ENCODE measurements at regions not wholly inside any gene's neighbourhood (a gene's known extent, or its start where the extent isn't known, plus 50 kb on each side); places are given as distances from the start of the nearest gene placed in this dataset.

- TF ChIP-seq USF1 (IDR thresholded peaks at IDR 0.05) (no peak), YY1 (IDR thresholded peaks at IDR 0.05; ENCODE audit: low read depth) (no peak), EGR1 (IDR thresholded peaks at IDR 0.05) (no peak), CREB1 (IDR thresholded peaks at IDR 0.05; ENCODE audit: low read depth) (no peak), TEAD4 (IDR thresholded peaks at IDR 0.05) (no peak)
Measured at GRCh38 chr1:178599087-178599486, 86.2 kb downstream of the TEX35 start.

- TF ChIP-seq NFIC (IDR thresholded peaks at IDR 0.05) (no peak), USF1 (IDR thresholded peaks at IDR 0.05) (no peak), CEBPB (IDR thresholded peaks at IDR 0.05) (no peak), YY1 (IDR thresholded peaks at IDR 0.05; ENCODE audit: low read depth) (no peak), MAX (IDR thresholded peaks at IDR 0.05) (no peak)
Measured at GRCh38 chr1:178599745-178600144, 86.8 kb downstream of the TEX35 start.

- TF ChIP-seq YY1 (IDR thresholded peaks at IDR 0.05; ENCODE audit: low read depth) (no peak), MAX (IDR thresholded peaks at IDR 0.05) (no peak), REST (IDR thresholded peaks at IDR 0.05; ENCODE audit: low read depth) (no peak), FOXM1 (IDR thresholded peaks at IDR 0.05; ENCODE audit: borderline replicate concordance, low read depth) (no peak), CEBPB (IDR thresholded peaks at IDR 0.05) (no peak), TAF1 (IDR thresholded peaks at IDR 0.05; ENCODE audit: low read depth) (no peak), NFIC (IDR thresholded peaks at IDR 0.05) (no peak), TEAD4 (IDR thresholded peaks at IDR 0.05) (no peak), TCF12 (IDR thresholded peaks at IDR 0.05; ENCODE audit: low read depth) (no peak), USF1 (IDR thresholded peaks at IDR 0.05) (no peak), CREB1 (IDR thresholded peaks at IDR 0.05; ENCODE audit: low read depth) (no peak), EGR1 (IDR thresholded peaks at IDR 0.05) (no peak), ZBTB7A (IDR thresholded peaks at IDR 0.05; ENCODE audit: low read depth) (no peak), RAD21 (IDR thresholded peaks at IDR 0.05; ENCODE audit: low read depth) (no peak), EP300 (IDR thresholded peaks at IDR 0.05; ENCODE audit: borderline replicate concordance) (no peak)
Measured at GRCh38 chr1:178603926-178604325, 91.0 kb downstream of the TEX35 start.

GRCh38 chr1:178606839-178607238, 93.9 kb downstream of the TEX35 start:
- no peak for TF ChIP-seq TAF1 (IDR thresholded peaks at IDR 0.05; ENCODE audit: low read depth)
- no peak for TF ChIP-seq ZBTB7A (IDR thresholded peaks at IDR 0.05; ENCODE audit: low read depth)
- TF ChIP-seq CREB1 (IDR thresholded peaks at IDR 0.05; ENCODE audit: low read depth): no peak
- TF ChIP-seq EGR1 (IDR thresholded peaks at IDR 0.05): no peak
- no peak for TF ChIP-seq TEAD4 (IDR thresholded peaks at IDR 0.05)
- no peak for TF ChIP-seq YY1 (IDR thresholded peaks at IDR 0.05; ENCODE audit: low read depth)

- TF ChIP-seq ZBTB7A (IDR thresholded peaks at IDR 0.05; ENCODE audit: low read depth) (no peak), CEBPB (IDR thresholded peaks at IDR 0.05) (no peak), EGR1 (IDR thresholded peaks at IDR 0.05) (no peak), REST (IDR thresholded peaks at IDR 0.05; ENCODE audit: low read depth) (no peak), USF1 (IDR thresholded peaks at IDR 0.05) (no peak), NFIC (IDR thresholded peaks at IDR 0.05) (peak; percentile 72; the same call in 1 of the 2 replicates), FOXM1 (IDR thresholded peaks at IDR 0.05; ENCODE audit: borderline replicate concordance, low read depth) (no peak), CREB1 (IDR thresholded peaks at IDR 0.05; ENCODE audit: low read depth) (no peak)
Measured at GRCh38 chr1:178607718-178608408, 95.0 kb downstream of the TEX35 start.

- TF ChIP-seq CEBPB (IDR thresholded peaks at IDR 0.05) (no peak), TAF1 (IDR thresholded peaks at IDR 0.05; ENCODE audit: low read depth) (no peak), MAX (IDR thresholded peaks at IDR 0.05) (no peak), CREB1 (IDR thresholded peaks at IDR 0.05; ENCODE audit: low read depth) (no peak), FOXM1 (IDR thresholded peaks at IDR 0.05; ENCODE audit: borderline replicate concordance, low read depth) (no peak), RAD21 (IDR thresholded peaks at IDR 0.05; ENCODE audit: low read depth) (no peak), NFIC (IDR thresholded peaks at IDR 0.05) (no peak), EP300 (IDR thresholded peaks at IDR 0.05; ENCODE audit: borderline replicate concordance) (no peak), REST (IDR thresholded peaks at IDR 0.05; ENCODE audit: low read depth) (no peak), USF1 (IDR thresholded peaks at IDR 0.05) (no peak)
Measured at GRCh38 chr1:178609015-178609414, 96.1 kb downstream of the TEX35 start.

Data from Ishikawa (cell line).